Fibroblast of upper back skin (primary cell): ENCODE measurements at regions not wholly inside any gene's neighbourhood (a gene's known extent, or its start where the extent isn't known, plus 50 kb on each side); places are given as distances from the start of the nearest gene placed in this dataset.

Experiments used
- DNase-seq: peaks from one replicate; pipeline ENCODE4 v3.0.0-alpha.2; 2013

DNA sequence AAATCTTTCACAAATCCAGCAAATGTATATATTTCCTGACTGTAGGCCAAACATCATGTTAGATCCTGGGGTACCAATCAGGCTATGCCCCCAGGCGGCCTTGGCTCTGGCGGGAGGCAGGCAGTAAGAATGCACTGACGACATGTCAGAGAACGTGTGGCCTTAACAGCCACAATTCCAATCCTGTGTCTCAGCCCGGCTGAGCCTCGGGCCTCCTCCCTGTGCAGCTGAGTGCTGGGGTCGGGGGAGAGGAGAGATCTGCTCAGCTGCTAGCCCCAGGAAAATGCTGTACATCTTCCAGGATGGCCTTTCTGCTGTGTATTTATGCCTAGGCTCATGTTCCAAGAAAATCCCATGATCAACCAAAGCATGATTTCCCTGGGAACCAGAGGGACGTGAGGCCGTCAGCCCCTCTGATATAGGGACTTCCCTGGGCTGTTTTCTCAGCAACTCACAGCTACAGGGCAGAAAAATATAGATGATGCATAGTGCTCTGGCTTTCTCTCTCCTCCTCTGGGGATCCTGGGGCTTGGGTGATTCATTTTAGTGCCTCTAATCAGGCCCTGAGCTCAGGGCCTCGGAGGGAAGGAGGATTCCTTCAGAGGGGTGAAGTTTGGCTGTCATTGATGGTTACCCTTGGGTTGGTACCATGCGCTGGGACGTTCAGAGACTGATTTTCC is 604.0 kb downstream of the HS3ST4 start:
- peak; percentile 19 for DNase-seq

DNA sequence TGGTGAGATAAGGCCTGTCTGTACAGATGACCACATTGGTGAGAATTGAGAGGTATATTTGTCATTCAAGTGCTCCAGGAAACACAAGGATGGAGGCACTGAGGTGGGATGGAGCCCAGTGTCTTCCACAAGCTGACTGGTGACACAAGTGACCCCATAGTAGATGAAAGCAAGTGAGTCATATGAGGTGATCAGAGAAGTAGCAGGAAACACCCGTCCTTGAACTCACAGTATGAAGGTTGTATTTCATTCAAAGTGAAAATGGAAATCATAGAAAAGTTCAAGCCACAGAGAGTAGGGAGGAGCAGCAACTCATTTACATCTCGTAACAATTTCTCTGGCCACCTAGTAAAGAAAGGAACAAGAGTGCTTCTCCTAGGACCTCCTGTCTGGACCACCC is 609.8 kb downstream of the HS3ST4 start:
- DNase-seq, result no peak

DNA sequence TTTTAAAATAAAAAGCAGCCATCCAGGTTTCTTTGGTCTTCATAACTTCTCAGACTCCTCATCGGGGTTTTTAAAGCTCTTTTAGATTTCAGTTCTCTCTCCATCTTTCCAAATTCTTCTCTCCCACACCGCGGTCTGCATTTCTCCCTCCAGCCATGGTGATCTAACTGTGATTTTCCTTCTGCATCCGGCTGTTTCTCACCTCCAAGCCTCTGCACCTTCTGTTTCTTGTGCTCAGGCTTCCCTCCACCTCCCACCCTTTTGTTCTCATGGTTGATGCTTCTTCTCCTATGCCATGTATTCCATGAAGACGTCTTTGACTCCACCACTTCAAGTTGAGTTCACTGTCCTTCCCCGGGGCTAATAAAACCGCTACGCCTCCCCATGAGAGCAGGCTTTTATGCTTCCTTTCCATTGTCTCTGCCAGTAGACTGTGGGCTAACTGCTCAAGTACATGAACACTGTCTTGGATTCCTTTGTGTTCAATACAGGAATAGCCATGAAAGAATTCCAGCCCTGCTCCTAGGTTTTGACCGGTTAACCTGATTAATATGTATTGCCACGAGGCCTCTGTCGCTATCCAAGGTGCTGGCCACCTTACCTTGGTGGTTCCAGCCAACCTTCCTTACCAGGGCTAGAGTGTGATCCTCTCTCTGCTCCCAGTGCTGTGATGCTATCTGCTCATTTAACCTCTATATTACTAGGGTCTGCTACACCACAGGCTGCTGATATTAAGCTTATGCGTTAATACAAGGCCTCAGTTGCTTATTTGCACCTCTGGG is 625.1 kb downstream of the HS3ST4 start:
- no peak for DNase-seq

DNA sequence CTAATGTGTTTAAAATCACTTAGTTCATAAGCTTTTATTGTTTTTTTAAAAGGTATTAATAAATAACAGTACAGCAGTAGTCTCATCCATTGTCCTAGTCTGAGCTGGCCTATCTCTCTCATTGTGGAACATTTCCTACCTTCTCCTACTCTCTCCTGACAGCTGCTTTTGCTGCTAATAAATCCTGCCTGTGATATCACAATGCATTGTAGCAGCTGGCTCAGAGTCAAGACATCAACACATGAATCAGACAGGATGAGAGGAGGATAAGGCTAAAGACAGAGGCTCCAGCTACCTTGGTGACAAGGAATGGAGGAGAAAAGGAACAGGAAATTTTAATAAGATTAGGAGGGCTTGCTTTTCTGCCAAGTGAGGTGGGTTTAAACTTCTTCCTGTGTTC is 626.1 kb downstream of the HS3ST4 start:
- DNase-seq, result no peak

DNA sequence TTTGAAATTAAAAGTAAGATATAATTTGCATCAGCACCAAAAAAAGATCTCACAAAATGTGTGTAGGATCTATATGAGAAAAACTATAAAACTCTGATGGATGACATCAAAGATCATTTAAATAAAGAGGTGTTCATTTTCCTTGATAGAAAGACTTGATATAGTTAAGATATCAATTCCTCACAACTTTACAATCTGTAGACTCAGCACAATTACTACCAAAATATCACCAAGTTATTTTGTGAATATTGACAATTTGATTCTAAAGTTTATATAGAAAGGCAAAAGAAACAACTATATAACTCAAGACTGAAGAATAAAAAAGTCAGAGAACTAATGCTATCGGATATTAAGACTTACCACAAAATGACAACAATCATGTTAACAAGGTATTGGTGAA is 638.9 kb downstream of the HS3ST4 start:
- no peak for DNase-seq

DNA sequence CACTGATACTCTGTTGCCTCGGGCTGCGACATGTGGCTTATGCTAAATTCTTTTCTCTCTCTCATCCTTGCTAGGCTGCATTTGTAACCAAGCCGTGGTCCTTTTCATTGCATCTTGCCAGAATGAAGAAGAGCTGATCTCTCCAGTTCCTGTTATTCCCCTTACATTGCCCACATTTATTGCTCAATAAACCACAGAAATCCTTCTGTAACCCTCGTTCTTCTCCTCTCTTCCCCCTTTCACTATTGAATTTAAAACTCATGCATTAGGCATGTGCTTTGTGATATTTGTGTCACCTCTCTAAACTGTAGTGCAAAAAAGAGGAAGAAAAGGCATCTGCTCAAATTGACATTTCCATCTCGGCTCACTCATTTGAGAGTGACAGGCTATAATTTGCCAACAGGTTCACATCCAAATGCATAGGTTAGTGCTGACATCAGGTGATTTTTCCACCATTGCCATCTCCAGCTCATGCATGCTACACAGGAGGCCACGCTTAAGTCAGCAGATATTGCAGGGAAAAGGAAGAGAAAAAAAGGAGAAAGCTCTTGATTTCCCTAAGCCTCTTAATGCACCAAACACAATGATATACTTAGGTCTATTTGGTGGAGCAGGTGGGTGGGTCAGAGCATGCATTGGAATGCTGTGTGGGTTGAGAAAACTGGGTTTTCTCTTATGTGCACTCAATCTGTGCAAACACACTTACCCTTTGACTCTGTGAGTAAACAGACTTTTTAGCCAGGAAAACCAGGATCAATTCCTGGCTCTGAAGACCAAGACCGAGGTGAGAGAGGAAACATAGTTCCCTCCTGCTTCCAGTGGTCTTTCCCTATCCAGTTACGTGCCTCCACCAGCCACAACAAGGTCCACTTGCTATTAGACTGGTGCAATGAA is 642.7 kb downstream of the HS3ST4 start:
- peak; percentile 6 for DNase-seq

DNA sequence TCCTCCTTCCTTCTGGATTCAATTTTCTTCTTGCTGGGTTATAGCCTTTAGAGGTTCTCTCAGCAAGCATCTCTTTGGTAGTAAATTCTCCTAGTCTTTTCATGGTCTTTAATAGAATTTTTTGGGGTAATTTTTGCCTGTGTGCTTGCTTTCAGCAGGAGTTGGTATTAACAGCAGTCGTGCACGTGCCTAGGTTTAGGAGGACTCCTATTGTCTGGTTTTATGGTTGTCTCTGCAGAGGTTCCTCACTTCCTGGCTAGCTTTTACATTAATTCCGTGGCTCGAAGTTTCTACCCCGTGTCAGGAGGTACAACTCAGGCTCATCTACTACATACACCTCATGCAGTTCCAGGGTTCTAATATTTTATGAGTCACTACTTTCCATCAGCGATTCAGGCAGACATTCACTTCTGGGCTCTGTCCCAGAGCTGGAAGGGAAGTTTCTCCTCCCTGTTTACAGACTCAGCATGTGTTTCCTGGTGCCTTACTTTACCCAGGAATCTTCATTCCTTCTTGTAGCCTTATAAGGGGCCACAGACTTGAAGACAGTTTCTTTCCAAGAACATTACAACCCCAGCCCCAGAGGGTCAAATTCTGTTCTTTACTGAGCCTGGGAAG is 643.6 kb downstream of the HS3ST4 start:
- no peak for DNase-seq

DNA sequence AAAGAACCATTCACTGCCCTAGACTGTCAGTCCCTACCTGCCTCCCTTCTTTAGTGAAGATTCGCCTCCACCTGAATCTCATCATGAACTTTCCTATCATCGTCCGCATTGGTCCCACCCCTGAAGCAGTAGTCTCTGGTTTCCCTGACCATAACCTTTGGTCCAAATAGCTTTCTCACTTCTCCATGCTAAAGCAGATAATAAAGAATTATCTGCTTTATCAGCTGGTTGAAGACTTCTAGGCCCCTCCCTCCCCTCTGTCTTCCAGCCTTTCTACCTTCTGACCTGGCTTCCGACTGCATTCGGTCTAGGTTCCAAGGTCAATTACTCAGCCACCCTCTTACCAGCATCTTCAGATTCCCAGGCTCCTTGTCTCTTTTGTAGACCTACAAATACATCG is 650.9 kb downstream of the HS3ST4 start:
- no peak for DNase-seq

DNA sequence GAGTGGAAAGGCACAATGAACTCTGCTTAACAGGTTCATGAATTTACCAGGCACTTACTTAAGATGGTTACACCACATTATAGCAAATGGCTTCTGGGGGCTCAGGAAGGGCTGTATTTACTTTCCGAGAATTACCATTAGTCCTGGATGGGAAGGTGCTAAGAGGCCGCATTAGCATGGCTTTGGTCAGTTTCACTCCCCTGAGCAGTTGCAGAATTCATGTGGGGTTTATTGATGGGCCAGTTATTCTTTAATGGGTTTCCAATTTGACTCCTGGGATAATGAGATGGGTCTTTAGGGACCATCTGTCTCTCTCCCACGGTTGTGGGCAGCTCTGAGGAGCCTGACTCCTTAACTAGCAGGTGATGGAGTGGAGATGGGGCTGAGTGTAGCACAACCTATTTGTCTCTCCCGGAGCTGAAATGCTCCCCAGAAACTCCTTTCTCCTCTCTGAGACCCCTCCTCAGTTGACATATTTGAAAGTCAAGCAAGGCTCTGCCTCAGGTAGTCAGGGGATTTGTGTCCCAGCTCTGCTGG is 652.5 kb downstream of the HS3ST4 start:
- DNase-seq, result no peak

DNA sequence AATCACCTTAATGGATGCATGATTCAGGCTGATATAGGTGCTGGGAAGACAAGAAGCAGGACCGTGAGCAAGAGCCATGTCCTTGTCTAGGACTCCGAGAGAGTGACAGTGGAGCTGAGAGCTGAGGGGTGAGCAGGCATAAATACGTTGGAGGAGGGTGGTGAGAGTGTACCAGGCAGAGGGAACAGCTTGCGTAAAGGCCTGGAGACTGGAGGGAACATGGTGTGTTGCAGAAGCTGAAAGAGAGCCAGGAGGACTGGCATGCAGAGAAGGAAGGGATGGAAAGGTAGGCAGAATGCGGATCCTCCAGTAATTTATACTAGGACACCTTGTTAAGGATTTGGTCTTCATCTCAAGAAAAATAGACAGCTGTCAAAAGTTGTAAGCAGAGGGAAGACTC is 653.2 kb downstream of the HS3ST4 start:
- DNase-seq, result no peak

DNA sequence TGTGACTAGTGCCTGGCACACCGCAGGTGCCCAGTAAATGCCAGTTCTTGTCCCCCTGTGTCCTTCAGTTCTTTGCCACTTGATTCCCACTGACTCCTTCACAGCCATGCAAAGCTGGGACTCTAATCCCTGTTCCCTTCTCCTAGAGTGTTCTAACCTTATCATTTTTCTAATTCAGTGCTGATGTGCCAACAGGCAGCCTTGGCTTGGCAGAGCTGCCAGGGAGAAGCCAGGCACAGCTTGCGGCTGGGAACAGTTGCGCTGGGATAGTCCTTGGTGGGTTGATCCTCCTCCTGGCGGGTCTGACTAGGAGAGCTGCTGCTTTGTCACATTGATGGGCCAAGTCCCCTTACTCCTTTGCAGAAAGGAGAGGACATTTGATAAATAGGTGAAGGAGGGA is 654.2 kb downstream of the HS3ST4 start:
- DNase-seq, result no peak

DNA sequence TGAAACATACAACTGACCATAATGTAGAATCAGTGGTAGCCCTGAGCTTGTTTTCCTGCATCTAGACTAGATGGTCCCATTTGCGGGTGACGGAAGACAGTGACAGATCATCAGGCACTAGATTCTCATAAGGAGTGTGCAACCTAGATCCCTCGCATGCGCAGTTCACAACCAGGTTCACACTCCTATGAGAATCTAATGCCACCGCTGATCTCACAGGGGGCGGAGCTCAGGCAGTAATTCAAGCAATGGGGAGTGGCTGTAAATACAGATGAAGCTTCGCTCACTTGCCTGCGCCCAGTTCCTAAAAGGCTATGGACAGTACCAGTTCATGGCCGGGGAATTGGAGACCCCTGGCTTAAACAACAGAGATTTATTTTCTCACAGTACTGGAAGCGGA is 656.3 kb downstream of the HS3ST4 start:
- no peak for DNase-seq

DNA sequence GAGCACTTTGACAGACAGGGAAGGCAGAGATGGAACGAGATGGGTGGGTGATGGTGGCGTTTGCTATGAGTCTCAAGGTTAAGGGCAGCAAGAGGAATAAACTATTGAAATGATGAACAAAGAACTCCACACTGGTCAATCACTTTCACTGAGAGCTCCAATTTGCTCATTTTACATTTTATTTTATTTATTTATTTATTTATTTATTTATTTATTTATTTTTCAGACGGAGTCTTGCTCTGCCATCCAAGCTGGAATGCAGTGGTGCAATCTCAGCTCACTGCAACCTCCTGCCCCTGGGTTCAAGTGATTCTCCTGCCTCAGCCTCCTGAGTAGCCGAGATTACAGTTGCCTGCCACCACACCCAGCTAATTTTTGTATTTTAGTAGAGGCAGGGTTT is 669.1 kb downstream of the HS3ST4 start:
- DNase-seq, result no peak

DNA sequence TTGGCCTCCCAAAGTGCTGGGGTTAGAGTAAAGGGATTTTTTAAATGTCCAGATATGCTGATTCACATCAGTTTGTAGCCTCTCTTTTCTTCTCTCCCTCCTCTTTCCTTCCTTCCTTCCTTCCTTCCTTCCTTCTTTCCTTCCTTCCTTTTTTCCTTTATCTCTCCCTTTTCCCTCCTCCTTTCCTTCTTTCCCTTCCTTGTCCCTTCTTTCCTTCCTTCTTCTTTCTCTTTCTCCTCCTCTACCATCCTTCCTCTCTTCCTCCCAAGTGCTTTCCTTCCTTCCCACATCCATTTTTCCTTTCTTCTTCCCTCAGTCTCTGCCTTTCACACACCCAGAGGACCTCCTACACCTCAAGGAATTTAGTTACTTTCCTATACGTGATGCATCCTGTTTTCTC is 671.8 kb downstream of the HS3ST4 start:
- DNase-seq, result no peak

DNA sequence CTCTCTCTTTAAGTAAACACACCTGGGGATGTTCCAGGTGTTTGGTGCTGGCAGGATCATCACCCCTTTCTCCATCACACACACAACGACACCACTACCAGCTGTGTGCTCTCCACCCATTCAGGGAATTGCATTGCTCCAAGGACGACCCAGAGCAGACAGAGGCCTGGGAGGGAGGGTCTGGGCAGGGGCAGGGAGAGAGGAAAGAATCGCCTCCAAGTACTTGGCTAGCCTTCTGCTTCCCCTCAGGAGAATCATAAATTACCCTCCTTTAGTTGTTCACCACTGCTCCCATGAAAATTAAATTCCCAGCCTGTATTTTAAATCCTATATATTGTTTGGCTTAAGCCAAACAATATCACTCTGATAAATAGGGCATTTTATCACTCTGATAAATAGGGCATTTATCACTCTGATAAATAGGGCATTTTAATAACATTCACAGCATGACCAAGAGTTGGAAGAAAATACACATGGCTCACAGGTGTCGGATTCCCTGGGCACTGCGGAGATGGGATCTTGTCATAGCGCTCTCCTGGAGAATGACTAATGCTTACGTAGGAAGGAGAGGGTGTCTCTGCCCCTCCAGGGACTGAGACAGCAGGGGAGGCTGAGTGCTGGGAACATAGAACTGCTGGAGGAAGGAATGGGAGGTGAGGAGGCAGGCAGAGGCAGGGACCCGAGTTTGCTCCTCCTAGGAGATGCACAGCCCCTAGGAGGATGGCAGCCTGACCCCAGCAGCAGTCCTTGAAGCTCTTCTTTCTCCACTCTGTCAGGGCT is 673.6 kb downstream of the HS3ST4 start:
- DNase-seq, result no peak

DNA sequence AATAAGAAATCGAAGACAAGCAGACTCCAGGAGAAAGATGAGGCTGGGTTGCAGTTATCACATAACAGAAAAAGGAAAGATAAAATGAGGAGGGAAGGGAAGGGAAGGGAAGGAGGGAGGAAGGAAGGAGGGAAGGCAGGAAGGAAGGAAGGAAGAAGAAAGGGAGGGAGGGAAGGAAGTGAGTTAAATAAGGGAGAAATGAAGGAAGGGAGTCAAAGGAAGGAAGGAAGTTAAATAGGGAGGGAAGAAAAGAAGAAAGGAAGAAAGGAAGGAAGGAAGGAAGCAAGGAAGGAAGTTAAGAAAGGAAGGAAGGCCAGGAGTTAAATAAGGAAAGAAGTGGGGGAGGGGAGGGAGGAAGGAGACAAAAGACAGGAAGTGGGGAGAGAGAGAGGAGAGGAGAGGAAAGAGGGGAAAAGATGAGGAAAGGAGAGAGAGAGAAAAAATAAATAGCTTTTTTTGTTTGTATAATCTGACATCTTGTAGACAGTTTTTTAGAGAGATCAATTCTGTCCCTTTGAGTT is 679.6 kb downstream of the HS3ST4 start:
- no peak for DNase-seq

DNA sequence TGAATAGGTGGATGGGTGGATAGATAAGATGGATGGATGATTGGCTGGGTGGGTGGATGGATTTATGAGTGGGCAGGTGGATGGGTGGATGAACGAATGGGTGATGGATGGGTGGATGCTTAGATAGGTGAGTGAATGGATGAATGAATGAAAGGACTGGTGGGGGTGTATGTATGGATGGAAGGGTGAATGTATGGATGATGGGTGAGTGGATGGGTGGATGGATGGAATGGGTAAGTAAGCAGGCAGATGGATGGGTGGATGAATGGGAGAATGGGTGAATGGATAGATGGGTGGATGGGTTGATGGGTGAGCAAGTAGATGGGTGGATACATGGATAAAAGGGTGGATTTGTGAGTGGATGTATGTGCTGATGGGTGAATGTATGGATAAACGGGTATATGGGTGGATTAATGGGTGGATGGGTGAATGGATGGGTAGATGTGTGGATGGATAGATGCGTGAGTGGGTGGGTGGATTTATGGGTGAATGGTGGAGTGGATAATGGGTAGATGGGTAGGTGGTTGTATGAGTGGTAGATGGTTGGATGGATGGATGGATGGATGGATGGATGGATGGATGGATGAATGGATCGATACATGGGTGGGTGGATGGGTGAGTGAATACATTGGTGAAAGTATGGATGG is 682.6 kb downstream of the HS3ST4 start:
- DNase-seq, result no peak

DNA sequence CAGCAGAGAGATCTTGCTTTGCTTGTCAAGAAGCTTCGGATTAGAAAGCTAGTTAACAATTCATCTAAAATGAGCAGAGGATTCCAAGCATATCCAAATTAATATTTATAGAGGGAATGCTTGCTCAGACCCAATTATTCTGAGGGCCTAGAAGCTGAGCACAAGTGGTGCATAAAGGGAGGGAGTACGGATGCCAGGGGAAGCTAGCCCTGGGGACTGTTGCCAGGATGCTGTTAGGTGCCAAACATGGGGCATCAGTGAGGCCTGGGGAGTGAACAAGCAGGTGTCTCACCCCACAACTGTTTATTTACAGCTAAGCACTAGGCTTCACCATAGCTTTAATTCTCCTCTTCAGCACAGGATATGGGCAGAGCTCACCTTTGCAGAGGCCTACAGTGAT is 684.1 kb upstream of the C16orf82 start:
- DNase-seq, result no peak

DNA sequence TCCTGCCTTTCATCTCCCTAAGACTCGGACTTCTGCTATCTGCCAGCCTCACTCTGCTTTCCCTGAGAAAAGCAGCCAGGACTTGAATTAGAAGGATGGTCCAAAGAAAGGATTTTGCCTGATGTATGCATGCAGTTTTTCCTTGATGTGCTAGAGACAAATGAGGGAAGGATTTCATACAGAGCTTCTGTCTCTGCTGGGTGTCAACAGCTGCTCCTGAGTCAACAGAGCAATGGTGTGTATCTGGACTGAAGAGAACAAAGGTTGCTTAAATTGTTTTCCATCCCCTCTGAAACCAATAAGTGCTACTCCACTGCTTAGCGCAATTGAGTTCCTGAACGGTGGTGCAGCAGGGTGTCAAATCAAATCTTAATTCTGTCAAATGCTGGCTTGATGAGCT is 680.6 kb upstream of the C16orf82 start:
- no peak for DNase-seq

DNA sequence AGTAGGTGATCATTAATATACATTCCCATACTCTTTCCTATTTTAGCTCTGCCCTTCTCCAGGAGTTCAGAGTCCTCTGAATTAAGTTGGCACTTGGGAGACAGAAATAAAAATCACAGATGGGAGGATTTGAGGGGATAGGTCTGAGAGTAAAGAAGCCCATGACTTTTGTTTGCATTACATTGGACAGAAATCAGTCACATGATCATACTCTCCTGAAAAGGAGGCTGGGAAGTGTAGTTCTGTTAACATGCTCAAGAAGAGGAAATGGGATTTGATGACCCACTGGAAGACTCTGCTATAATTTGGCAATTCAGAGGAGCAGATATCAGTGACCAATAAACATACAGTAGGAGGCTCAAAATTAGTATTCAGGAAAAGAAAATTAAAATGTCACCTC is 674.9 kb upstream of the C16orf82 start:
- no peak for DNase-seq

DNA sequence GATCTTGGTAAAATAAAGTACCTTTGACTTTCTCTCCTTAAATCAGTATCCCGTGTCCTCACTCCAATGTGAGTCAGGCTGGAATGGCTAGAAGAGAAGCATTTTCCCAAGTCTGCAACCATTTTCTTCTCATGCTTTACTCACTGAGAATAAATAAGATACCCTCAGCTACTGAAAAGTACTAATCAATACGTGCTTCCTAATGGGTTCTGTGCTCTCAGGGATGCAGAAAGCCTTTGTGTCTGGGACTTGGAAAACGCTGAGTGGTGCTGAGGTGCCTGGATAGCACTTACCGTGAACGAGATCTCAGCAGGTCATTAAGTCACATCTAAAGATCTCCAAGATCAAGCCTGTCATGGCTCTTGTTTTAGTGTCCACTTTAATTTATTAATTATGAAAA is 672.3 kb upstream of the C16orf82 start:
- DNase-seq, result no peak
